GM12892 (cell line): ENCODE measurements at regions not wholly inside any gene's neighbourhood (a gene's known extent, or its start where the extent isn't known, plus 50 kb on each side); places are given as distances from the start of the nearest gene placed in this dataset.
"Not testable (repeated sequence)": the region's sequence is repeated elsewhere in the genome, so short reads cannot be mapped to it uniquely, and the experiment has no call there.

Experiments
- POLR2A ChIP-seq: IDR thresholded peaks from 2 replicates; pipeline ENCODE4 v1.6.1; 2011; ENCODE audit warnings: low read depth, low read length, control low read depth
- TAF1 ChIP-seq: IDR thresholded peaks from 2 replicates; pipeline ENCODE4 v1.6.1; 2011; ENCODE audit warnings: low read depth, mild to moderate bottlenecking, control low read depth, low read length, borderline replicate concordance

DNA sequence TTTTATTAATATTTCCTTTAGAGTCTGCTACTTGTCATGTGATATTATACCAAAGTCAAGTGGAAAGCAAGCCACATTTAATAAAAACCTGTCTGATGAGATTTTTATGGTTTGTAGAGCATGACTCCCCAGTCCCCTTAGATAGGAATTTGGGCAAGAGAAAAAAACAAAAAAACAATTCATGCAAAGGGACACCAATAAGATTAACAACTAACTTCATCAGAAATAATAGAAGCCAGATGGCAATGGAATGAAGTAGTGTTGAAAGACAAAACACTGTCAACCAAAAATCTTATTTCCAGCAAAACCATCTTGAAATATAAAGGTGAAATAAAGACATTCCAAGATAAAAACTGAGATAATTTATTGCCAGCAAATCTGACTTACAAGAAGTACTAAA lies 228.8 kb upstream of the SGCG start:
- TF ChIP-seq TAF1, POLR2A: not testable (repeated sequence)
